Amygdala (tissue), 56 donors: ENCODE measurements at regions not wholly inside any gene's neighbourhood (a gene's known extent, or its start where the extent isn't known, plus 50 kb on each side); places are given as distances from the start of the nearest gene placed in this dataset.

Experiments
- DNase-seq, 56 donors: peaks; one replicate each; lab custom pipeline; 2025; lab: John Stamatoyannopoulos, UW

- DNase-seq, result no peak
These were observed 82.8 kb downstream of the C11orf91 start for GRCh38 chr11:33617672-33618350.

- no peak for DNase-seq
These were observed 84.1 kb downstream of the C11orf91 start for GRCh38 chr11:33616552-33616951.

GRCh38 chr11:33615751-33616150 is 84.9 kb downstream of the C11orf91 start:
- no peak for DNase-seq

GRCh38 chr11:33613404-33613803 is 87.2 kb downstream of the C11orf91 start:
- DNase-seq, result no peak

- DNase-seq, result no peak
These were observed 89.7 kb downstream of the C11orf91 start for GRCh38 chr11:33610903-33611302.

- no peak for DNase-seq
These were observed 92.2 kb downstream of the C11orf91 start for GRCh38 chr11:33608386-33608785.

- DNase-seq, result no peak
These were observed 93.9 kb downstream of the C11orf91 start for GRCh38 chr11:33606762-33607161.

GRCh38 chr11:33605703-33606102 is 94.9 kb downstream of the C11orf91 start:
- no peak for DNase-seq

GRCh38 chr11:33598426-33599069 is 102.1 kb downstream of the C11orf91 start:
- peak in 35 of 56 donors; percentile 6 to 83 (median 36) for DNase-seq

GRCh38 chr11:33594188-33594587 is 106.4 kb downstream of the C11orf91 start:
- DNase-seq, result no peak

- DNase-seq, result no peak
These were observed 110.2 kb downstream of the C11orf91 start for GRCh38 chr11:33590441-33590840.

- DNase-seq, result no peak
These were observed 112.6 kb downstream of the C11orf91 start for GRCh38 chr11:33588056-33588455.

GRCh38 chr11:33585586-33586209 is 114.9 kb downstream of the C11orf91 start:
- DNase-seq, result no peak

- no peak for DNase-seq
These were observed 117.8 kb downstream of the C11orf91 start for GRCh38 chr11:33582636-33583325.

GRCh38 chr11:33579101-33579500 is 121.5 kb downstream of the C11orf91 start:
- DNase-seq, result no peak

GRCh38 chr11:33577204-33577603 is 123.4 kb downstream of the C11orf91 start:
- DNase-seq, result no peak

- no peak for DNase-seq
These were observed 125.3 kb downstream of the C11orf91 start for GRCh38 chr11:33575311-33575710.

- no peak for DNase-seq
These were observed 126.3 kb downstream of the C11orf91 start for GRCh38 chr11:33574331-33574730.

- no peak for DNase-seq
These were observed 131.3 kb downstream of the C11orf91 start for GRCh38 chr11:33569333-33569732.

GRCh38 chr11:33567004-33567403 is 133.6 kb downstream of the C11orf91 start:
- no peak for DNase-seq

GRCh38 chr11:33564856-33565453 is 135.7 kb downstream of the C11orf91 start:
- peak in 40 of 56 donors; percentile 4 to 72 (median 30) for DNase-seq
